Endothelial cell of umbilical vein (primary cell): ENCODE measurements at regions not wholly inside any gene's neighbourhood (a gene's known extent, or its start where the extent isn't known, plus 50 kb on each side); places are given as distances from the start of the nearest gene placed in this dataset.

Experiments
- BruUV-seq: library from RNA; stranded (reverse); fragments of 400-500 nt; replicated peaks from 2 replicates; lab custom pipeline; 2021; lab: Mats Ljungman, UMichigan
- CTCF ChIA-PET: fragments of 300-600, 350-600 bp; sonication (Branson Sonifier 250); formaldehyde crosslinking; loops from one replicate; lab custom pipeline; 2021; ENCODE audit warnings: antibody characterized with exemption, inconsistent platforms; lab: Charles Lee
- POLR2A ChIA-PET: fragments of 300-600, 350-600 bp; sonication (Branson Sonifier 250); formaldehyde crosslinking; loops from one replicate; lab custom pipeline; 2021; ENCODE audit warnings: antibody characterized with exemption, inconsistent platforms; lab: Charles Lee
- DNase-seq: peaks from one replicate; pipeline ENCODE4 v3.0.0-alpha.2; 2011; ENCODE audit warnings: low read depth, low spot score
- FAIRE-seq: peaks from 2 replicates; lab custom pipeline; 2011; peaks lifted over from hg19 to GRCh38; lab: Jason Lieb, UNC
- H2AFZ ChIP-seq: 2 replicates; pipeline ENCODE4 v1.6.0; 2012; ENCODE audit warnings: low read depth, low read length, control low read depth, inconsistent platforms
- H3K27ac ChIP-seq: 2 replicates; pipeline ENCODE4 v1.5.1; 2011; ENCODE audit warnings: low read depth, mild to moderate bottlenecking, control low read depth, low read length, moderate library complexity; ENCODE audit not compliant: insufficient read depth
- H3K27me3 ChIP-seq, 2 experiments: 2 replicates each; pipeline versions ENCODE4 v1.6.0 to v1.6.1; 2011; ENCODE audit warnings: low read length in 2 of 2, mixed read lengths in 1 of 2; ENCODE audit not compliant: control insufficient read depth in 2 of 2, insufficient read depth in 2 of 2
- H3K36me3 ChIP-seq, 2 experiments: 2 replicates in 1 of 2; 3 replicates in 1 of 2; pipeline ENCODE4 v1.5.1; 2011; ENCODE audit warnings: low read length in 2 of 2, mild to moderate bottlenecking in 1 of 2, moderate library complexity in 1 of 2; ENCODE audit not compliant: control insufficient read depth in 2 of 2, insufficient read depth in 2 of 2; ENCODE audit errors: extremely low read depth in 1 of 2
- H3K4me1 ChIP-seq: 3 replicates; pipeline ENCODE4 v1.5.1; 2011; ENCODE audit warnings: mild to moderate bottlenecking, low read length; ENCODE audit not compliant: control insufficient read depth, insufficient read depth; ENCODE audit errors: extremely low read depth
- H3K4me2 ChIP-seq: 2 replicates; pipeline ENCODE4 v1.6.1; 2011; ENCODE audit warnings: low read length, control low read depth, mixed read lengths; ENCODE audit not compliant: insufficient read depth
- H3K4me3 ChIP-seq, 3 experiments: fragments of 200-600 bp in 1 of 3; sonication (generic), shearing (Covaris generic) in 1 of 3; replicated peaks in 1 of 3; 2 replicates each; pipeline ENCODE4 v1.5.1; 2011 to 2016; ENCODE audit warnings: control low read depth in 3 of 3, low read length in 3 of 3, mild to moderate bottlenecking in 2 of 3, inconsistent platforms in 1 of 3, low read depth in 1 of 3, moderate library complexity in 1 of 3; ENCODE audit not compliant: insufficient read depth in 1 of 3
- H3K79me2 ChIP-seq: 2 replicates; pipeline ENCODE4 v1.6.0; 2012; ENCODE audit warnings: low read length, inconsistent platforms; ENCODE audit not compliant: control insufficient read depth, insufficient read depth
- H3K9ac ChIP-seq: replicated peaks from 2 replicates; pipeline ENCODE3; 2011; ENCODE audit warnings: low read length, control low read depth; ENCODE audit not compliant: insufficient read depth; ENCODE audit errors: extremely low read depth
- H3K9me1 ChIP-seq: replicated peaks from 3 replicates; pipeline ENCODE4 v1.6.0; 2011; ENCODE audit warnings: mild to moderate bottlenecking, low read length; ENCODE audit not compliant: control insufficient read depth, insufficient read depth; ENCODE audit errors: extremely low read depth
- H3K9me3 ChIP-seq: replicated peaks from 2 replicates; pipeline ENCODE4 v1.5.1; 2012; ENCODE audit warnings: low read length, inconsistent platforms; ENCODE audit not compliant: control insufficient read depth, insufficient read depth
- H4K20me1 ChIP-seq: replicated peaks from 2 replicates; pipeline ENCODE3; 2011; ENCODE audit warnings: mild to moderate bottlenecking, low read length; ENCODE audit not compliant: control insufficient read depth, insufficient read depth; ENCODE audit errors: extremely low read depth
- EZH2 ChIP-seq: IDR thresholded peaks from 2 replicates; pipeline ENCODE4 v1.6.1; 2012; ENCODE audit warnings: borderline replicate concordance, low read depth, mild to moderate bottlenecking, moderate library complexity, low read length, inconsistent platforms; ENCODE audit not compliant: severe bottlenecking
- FOS ChIP-seq: IDR thresholded peaks from 2 replicates; pipeline ENCODE4 v1.6.1; 2011; ENCODE audit warnings: mild to moderate bottlenecking, low read length, moderate library complexity, borderline replicate concordance; ENCODE audit not compliant: insufficient read depth
- GATA2 ChIP-seq: IDR thresholded peaks from 2 replicates; pipeline ENCODE4 v1.7.0; 2011; ENCODE audit warnings: low read depth, mild to moderate bottlenecking, moderate library complexity, mixed read lengths, low read length; ENCODE audit not compliant: insufficient read length, insufficient read depth
- JUN ChIP-seq: IDR thresholded peaks from 2 replicates; pipeline ENCODE4 v1.6.1; 2011; ENCODE audit warnings: borderline replicate concordance, low read depth; ENCODE audit not compliant: insufficient read length, insufficient read depth
- MYC ChIP-seq: IDR thresholded peaks from one replicate; pipeline ENCODE4 v1.6.1; 2011; ENCODE audit warnings: mild to moderate bottlenecking, low read depth, low read length
- POLR2A ChIP-seq: IDR thresholded peaks from 2 replicates; pipeline ENCODE4 v1.6.1; 2012; ENCODE audit warnings: low read depth, mild to moderate bottlenecking, control low read depth, low read length
- POLR2AphosphoS5 ChIP-seq: IDR thresholded peaks from 2 replicates; pipeline ENCODE4 v1.6.1; 2012; ENCODE audit warnings: low read depth, mild to moderate bottlenecking, control low read depth, low read length, moderate library complexity; ENCODE audit not compliant: insufficient read depth
- dilution Hi-C: fragments of 300-500 bp; cut with MboI; formaldehyde crosslinking; loops from one replicate; pipeline ENCODE4 v1.15.0; 2019; ENCODE audit warnings: low sequenced_read_pairs; ENCODE audit not compliant: extremely low pct_ligation_motif_present
- intact Hi-C: fragments of 100-400 bp; cut with micrococcal nuclease; formaldehyde crosslinking; loops from one replicate; pipeline ENCODE4 v1.10.0; 2022
- TF ChIP-seq, protein P1 (sequence below): IDR thresholded peaks from 2 replicates; pipeline ENCODE4 v1.6.1; 2011; ENCODE audit not compliant: insufficient read depth, insufficient read length
- TF ChIP-seq, protein P2 (sequence below), 2 donors: IDR thresholded peaks; 1 replicate in 1 of 2; 2 replicates in 1 of 2; pipeline ENCODE4 v1.5.1; 2011; ENCODE audit warnings: low read length in 2 of 2, mild to moderate bottlenecking in 2 of 2, moderate library complexity in 2 of 2, control low read depth in 1 of 2, inconsistent platforms in 1 of 2, low read depth in 1 of 2; ENCODE audit not compliant: insufficient read depth in 1 of 2; ENCODE audit errors: extremely low read depth in 1 of 2

DNA sequence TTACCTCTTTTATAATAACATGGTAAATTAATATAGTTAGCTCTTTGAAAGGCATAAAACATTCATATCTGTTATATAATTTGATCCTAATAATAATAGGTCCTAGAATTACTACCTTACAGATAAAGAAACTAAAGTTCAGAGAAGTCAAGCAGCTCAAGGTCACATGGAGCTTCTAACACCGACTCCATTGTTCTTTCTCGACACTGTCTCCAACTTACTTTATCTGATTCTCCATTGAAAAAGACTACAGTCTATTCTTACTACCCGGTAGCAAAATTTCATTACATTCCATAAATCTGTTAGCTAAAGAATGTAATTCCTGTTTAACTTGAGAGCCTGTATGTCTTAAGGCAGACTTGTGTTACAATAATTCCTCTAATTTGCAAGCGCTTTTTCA lies 96.3 kb upstream of the TMEM161B start:
- ChIA-PET CTCF (no interaction called here), POLR2A (no interaction called here)

GRCh38 chr5:88355490-88356050 lies 86.9 kb upstream of the TMEM161B start:
- peak; percentile 77 for DNase-seq
- Histone ChIP-seq H3K36me3 (no peaks in the 10 kb centered on the region), H3K27ac (peak overlapping the region; percentile 29), H3K4me3 (peak overlapping the region in 1 of 3 experiments; percentile 17), H3K9me3 (no peaks in the 10 kb centered on the region), H3K4me1 (peaks cover 8% of the 10 kb centered on the region), H2AFZ (no peak overlapping the region), H4K20me1 (no peaks in the 10 kb centered on the region), H3K9me1 (no peaks in the 10 kb centered on the region), H3K79me2 (no peaks in the 10 kb centered on the region), H3K4me2 (no peak overlapping the region), H3K9ac (no peak overlapping the region), H3K27me3 (no peaks in the 10 kb centered on the region)
- FAIRE-seq = no peak
- CTCF ChIA-PET = no interaction called here
- TF ChIP-seq, protein P1, sequence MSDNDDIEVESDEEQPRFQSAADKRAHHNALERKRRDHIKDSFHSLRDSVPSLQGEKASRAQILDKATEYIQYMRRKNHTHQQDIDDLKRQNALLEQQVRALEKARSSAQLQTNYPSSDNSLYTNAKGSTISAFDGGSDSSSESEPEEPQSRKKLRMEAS = no peak
- TF ChIP-seq JUN (no peak), MYC (no peak), GATA2 (no peak), POLR2A (no peak), EZH2 (no peak), FOS (no peak), POLR2AphosphoS5 (no peak)
- TF ChIP-seq, protein P2, sequence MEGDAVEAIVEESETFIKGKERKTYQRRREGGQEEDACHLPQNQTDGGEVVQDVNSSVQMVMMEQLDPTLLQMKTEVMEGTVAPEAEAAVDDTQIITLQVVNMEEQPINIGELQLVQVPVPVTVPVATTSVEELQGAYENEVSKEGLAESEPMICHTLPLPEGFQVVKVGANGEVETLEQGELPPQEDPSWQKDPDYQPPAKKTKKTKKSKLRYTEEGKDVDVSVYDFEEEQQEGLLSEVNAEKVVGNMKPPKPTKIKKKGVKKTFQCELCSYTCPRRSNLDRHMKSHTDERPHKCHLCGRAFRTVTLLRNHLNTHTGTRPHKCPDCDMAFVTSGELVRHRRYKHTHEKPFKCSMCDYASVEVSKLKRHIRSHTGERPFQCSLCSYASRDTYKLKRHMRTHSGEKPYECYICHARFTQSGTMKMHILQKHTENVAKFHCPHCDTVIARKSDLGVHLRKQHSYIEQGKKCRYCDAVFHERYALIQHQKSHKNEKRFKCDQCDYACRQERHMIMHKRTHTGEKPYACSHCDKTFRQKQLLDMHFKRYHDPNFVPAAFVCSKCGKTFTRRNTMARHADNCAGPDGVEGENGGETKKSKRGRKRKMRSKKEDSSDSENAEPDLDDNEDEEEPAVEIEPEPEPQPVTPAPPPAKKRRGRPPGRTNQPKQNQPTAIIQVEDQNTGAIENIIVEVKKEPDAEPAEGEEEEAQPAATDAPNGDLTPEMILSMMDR (IDR thresholded peaks at IDR 0.05; ENCODE audit: extremely low read depth in 1 of 2, insufficient read depth in 1 of 2, low read depth in 1 of 2, low read length in 2 of 2) = no peak
- intact Hi-C loops = no loop called here
- BruUV-seq = no TSS peak
- dilution Hi-C loops = no loop called here
- POLR2A ChIA-PET = no interaction called here

More for the DNA sequence above, 96.3 kb upstream of the TMEM161B start:
- Histone ChIP-seq H3K4me1 (no peaks in the 10 kb centered on the region), H3K36me3 (no peaks in the 10 kb centered on the region), H3K79me2 (no peaks in the 10 kb centered on the region), H3K27ac (no peak overlapping the region), H3K4me3 (no peak overlapping the region), H4K20me1 (no peaks in the 10 kb centered on the region), H3K9ac (no peak overlapping the region), H2AFZ (no peak overlapping the region), H3K27me3 (no peaks in the 10 kb centered on the region), H3K9me1 (no peaks in the 10 kb centered on the region), H3K9me3 (no peaks in the 10 kb centered on the region), H3K4me2 (no peak overlapping the region)
- no TSS peak for BruUV-seq
- TF ChIP-seq FOS (no peak), JUN (no peak), POLR2A (no peak)
- TF ChIP-seq, protein P2 (IDR thresholded peaks at IDR 0.05; ENCODE audit: extremely low read depth in 1 of 2, insufficient read depth in 1 of 2, low read depth in 1 of 2, low read length in 2 of 2) = no peak
- no peak for FAIRE-seq
- intact Hi-C loops = no loop called here
- DNase-seq = no peak
- dilution Hi-C loops = no loop called here
